ENCODE measurements at regions not wholly inside any gene's neighbourhood (a gene's known extent, or its start where the extent isn't known, plus 50 kb on each side); places are given as distances from the start of the nearest gene placed in this dataset.
"Not testable (repeated sequence)": the region's sequence is repeated elsewhere in the genome, so short reads cannot be mapped to it uniquely, and the experiment has no call there.

DNA sequence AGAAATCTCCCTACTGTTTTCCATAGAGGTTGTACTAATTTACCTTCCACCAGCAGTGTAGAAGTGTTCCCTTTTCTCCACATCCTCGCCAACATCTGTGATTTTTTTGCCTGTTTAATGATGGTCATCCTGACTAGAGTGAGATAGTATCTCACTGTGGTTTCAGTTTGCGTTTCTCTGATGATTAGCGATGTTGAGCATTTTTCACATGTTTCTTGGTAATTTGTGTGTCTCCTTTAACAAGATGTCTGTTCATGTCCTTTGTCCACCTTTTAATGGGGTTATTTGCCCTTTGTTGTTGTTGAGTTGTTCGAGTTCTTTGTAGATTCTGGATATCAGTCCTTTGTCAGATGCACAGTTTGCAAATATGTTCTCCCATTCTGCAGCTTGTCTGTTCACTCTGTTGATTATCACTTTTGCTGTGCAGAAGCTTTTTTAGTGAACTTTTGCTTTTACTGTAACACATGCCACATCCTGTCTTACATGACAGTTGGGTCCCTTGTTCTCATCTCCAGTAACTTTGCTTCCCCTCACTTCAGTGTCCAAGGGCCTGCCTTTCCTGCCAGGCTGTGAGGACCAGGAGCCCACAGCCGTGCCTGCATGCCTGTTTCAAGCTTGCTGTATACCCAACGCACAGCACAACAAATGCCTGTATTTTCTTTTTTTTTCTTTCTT is 64.9 kb downstream of the SPRING1 start:
- TF ChIP-seq, protein P1, sequence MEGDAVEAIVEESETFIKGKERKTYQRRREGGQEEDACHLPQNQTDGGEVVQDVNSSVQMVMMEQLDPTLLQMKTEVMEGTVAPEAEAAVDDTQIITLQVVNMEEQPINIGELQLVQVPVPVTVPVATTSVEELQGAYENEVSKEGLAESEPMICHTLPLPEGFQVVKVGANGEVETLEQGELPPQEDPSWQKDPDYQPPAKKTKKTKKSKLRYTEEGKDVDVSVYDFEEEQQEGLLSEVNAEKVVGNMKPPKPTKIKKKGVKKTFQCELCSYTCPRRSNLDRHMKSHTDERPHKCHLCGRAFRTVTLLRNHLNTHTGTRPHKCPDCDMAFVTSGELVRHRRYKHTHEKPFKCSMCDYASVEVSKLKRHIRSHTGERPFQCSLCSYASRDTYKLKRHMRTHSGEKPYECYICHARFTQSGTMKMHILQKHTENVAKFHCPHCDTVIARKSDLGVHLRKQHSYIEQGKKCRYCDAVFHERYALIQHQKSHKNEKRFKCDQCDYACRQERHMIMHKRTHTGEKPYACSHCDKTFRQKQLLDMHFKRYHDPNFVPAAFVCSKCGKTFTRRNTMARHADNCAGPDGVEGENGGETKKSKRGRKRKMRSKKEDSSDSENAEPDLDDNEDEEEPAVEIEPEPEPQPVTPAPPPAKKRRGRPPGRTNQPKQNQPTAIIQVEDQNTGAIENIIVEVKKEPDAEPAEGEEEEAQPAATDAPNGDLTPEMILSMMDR (IDR thresholded peaks at IDR 0.05; ENCODE audit: low read depth, low read length), result no peak
- no peak for DNase-seq (ENCODE audit: low read depth, low spot score)
- H3K4me3 ChIP-seq (ENCODE audit: low read depth, low read length), result no peak overlapping the region
- in situ Hi-C loops (cut with HindIII; ENCODE audit: low sequenced_read_pairs), result no loop called here

DNA sequence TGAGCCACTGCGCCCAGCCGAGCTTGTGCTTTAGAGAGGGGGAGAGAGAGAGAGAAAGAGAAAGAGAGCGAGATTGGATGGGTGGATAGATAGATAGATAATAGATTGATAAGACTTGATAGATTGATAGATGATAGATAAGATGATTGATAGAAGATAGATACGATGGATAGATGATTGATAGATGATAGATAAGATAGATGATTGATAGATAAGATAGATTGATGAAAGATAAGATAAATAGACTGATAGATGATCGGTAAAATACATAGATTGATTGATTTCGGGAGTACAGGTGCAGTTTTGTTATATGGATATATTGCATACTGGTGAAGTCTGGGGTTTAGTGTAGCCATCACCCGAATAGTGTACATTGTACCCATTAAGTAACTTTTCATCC is 65.9 kb downstream of the SPRING1 start:
- in situ Hi-C loops (cut with HindIII; ENCODE audit: low sequenced_read_pairs), result no loop called here
- TF ChIP-seq, protein P1 (IDR thresholded peaks at IDR 0.05; ENCODE audit: low read depth, low read length), result no peak
- no peak overlapping the region for H3K4me3 ChIP-seq (ENCODE audit: low read depth, low read length)
- no peak for DNase-seq (ENCODE audit: low read depth, low spot score)

DNA sequence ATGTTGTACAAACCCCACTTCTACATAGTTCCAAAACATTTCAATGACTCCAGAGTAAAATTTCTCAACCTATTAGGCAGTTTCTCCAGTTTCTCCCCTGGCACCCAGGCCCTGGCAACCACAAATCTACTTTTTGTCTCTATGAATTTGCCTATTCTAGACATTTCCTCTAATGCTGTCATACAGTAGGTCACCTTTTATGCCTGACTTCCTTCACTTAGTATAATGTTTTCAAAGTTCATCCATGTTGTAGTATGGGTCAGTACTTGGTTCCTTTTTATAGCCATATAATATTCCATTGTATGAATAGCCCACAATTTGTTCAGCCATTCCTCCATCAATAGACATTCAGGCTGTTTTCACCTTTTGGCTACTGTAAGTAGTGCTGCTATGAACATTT is 67.0 kb downstream of the SPRING1 start:
- TF ChIP-seq, protein P1 (IDR thresholded peaks at IDR 0.05; ENCODE audit: low read depth, low read length), result no peak
- DNase-seq (ENCODE audit: low read depth, low spot score), result no peak
- in situ Hi-C loops (cut with HindIII; ENCODE audit: low sequenced_read_pairs), result no loop called here
- no peak overlapping the region for H3K4me3 ChIP-seq (ENCODE audit: low read depth, low read length)

DNA sequence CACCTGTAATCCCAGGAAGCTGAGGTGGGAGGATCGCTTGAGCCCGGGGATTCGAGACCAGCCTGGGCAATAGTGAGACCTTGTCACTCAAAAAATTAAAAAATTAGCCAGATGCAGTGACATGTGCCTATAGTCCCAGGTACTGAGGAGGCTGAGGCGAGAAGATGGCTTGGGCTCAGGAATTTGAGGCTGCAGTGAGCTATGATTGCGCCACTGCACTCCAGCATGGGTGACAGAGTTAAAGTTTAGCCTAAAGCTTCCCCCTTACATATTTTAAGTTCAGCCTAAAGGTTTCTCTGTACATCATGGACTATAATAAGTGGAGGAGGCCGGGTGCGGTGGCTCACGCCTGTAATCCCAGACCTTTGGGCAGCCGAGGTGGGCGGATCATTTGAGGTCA is 70.1 kb downstream of the SPRING1 start:
- in situ Hi-C loops (cut with HindIII; ENCODE audit: low sequenced_read_pairs), result no loop called here
- TF ChIP-seq, protein P1 (IDR thresholded peaks at IDR 0.05; ENCODE audit: low read depth, low read length), result no peak
- no peak overlapping the region for H3K4me3 ChIP-seq (ENCODE audit: low read depth, low read length)
- DNase-seq (ENCODE audit: low read depth, low spot score), result no peak

DNA sequence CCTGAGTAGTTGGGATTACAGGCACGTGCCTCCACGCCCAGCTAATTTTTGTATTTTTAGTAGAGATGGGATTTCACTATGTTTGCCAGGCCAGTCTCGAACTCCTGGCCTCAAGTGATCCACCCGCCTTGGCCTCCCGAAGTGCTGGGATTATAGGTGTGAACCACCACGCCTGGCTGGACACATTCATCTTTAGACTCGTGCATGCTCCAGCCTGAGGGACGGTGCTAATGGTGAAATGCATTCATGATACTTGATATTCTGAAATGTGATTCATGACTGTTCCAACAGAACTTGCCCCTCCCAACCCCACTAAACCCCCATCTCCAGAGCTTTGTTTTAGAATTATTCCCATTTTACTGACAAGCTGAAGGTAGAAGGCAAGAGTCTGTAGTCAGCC is 71.0 kb downstream of the SPRING1 start:
- H3K4me3 ChIP-seq (ENCODE audit: low read depth, low read length); in situ Hi-C loops (cut with HindIII; ENCODE audit: low sequenced_read_pairs); DNase-seq (ENCODE audit: low read depth, low spot score): not testable (repeated sequence)

DNA sequence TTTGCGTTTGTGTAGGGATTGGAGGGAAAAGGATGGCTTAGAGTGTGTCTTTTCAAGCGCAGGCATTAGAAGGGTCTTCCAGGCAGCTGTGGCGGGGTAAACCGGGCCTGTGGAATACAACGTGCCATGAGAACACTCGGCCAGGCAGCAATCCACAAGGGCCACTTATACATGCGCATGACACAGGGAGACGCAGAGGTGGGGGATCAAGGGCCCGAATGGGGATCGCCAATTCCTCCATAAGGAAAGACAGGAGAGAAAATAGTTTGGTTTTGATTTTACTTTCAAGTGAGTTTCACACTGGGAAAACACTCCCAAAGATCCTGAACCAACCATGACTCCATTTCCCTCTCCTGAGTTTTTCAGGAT is 71.6 kb downstream of the SPRING1 start:
- H3K4me3 ChIP-seq (ENCODE audit: low read depth, low read length), result no peak overlapping the region
- in situ Hi-C loops (cut with HindIII; ENCODE audit: low sequenced_read_pairs), result no loop called here
- TF ChIP-seq, protein P1 (IDR thresholded peaks at IDR 0.05; ENCODE audit: low read depth, low read length), result no peak
- no peak for DNase-seq (ENCODE audit: low read depth, low spot score)

DNA sequence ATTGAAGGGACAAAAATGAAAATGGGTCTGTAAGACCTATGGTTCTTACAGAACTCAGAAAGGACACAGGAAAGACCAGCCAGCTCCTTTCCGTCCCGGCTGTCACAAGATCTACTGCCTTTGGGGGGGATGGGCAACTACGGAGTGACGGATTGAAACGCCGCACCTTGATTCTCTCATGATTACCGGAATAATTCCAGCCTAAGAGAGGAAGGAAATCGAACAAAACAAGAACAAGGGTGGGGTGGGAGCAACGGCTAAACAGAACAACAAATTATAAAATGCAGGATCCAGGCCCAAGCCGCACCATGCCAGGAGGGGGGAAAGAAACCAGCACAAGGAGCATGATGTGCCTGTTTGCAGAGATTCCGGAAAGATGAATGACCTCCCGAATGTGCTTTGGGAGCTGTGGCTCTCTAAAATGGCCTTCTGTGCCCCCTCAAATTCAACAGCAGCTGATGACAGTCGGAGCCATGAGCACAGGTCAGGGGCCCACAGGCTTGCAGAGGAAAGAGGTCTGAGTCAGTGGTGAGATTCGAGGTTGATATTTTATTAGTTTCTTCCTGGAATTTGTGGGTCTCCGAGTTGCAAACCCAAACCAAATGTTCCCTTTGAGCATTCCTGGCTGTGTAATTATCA is 72.1 kb downstream of the SPRING1 start:
- DNase-seq (ENCODE audit: low read depth, low spot score), result no peak
- in situ Hi-C loops (cut with HindIII; ENCODE audit: low sequenced_read_pairs), result no loop called here
- TF ChIP-seq, protein P1 (IDR thresholded peaks at IDR 0.05; ENCODE audit: low read depth, low read length), result no peak
- H3K4me3 ChIP-seq (ENCODE audit: low read depth, low read length), result no peak overlapping the region

All from astrocyte of the spinal cord (primary cell).